HEK293 (cell line): ENCODE measurements at regions not wholly inside any gene's neighbourhood (a gene's known extent, or its start where the extent isn't known, plus 50 kb on each side); places are given as distances from the start of the nearest gene placed in this dataset.
"Not testable (repeated sequence)": the region's sequence is repeated elsewhere in the genome, so short reads cannot be mapped to it uniquely, and the experiment has no call there.

ENCODE experiments used
- CTCF ChIP-seq: fragments of 450-650 bp; formaldehyde crosslinking; IDR thresholded peaks from 2 replicates; pipeline ENCODE4 v1.5.1; 2016; ENCODE audit warnings: missing biosample characterization, missing genetic modification characterization
- HOXA7 ChIP-seq: sonication (generic); formaldehyde crosslinking; IDR thresholded peaks from 2 replicates; pipeline ENCODE4 v1.8.1; 2022; ENCODE audit warnings: missing genetic modification reagents, borderline replicate concordance
- MEIS1 ChIP-seq: sonication (generic); formaldehyde crosslinking; IDR thresholded peaks from 2 replicates; pipeline ENCODE4 v1.8.1; 2022; ENCODE audit warnings: missing genetic modification reagents, mild to moderate bottlenecking, borderline replicate concordance
- REST ChIP-seq: fragments of 450-650 bp; formaldehyde crosslinking; IDR thresholded peaks from 2 replicates; pipeline ENCODE4 v1.5.1; 2016; ENCODE audit warnings: missing biosample characterization, missing genetic modification characterization
- ZBTB1 ChIP-seq: fragments of 450-650 bp; formaldehyde crosslinking; IDR thresholded peaks from 2 replicates; pipeline ENCODE4 v1.5.1; 2016; ENCODE audit warnings: missing biosample characterization, missing genetic modification characterization
- ZBTB7A ChIP-seq: fragments of 450-650 bp; formaldehyde crosslinking; IDR thresholded peaks from 2 replicates; pipeline ENCODE4 v1.5.1; 2016; ENCODE audit warnings: low read depth, missing biosample characterization, missing genetic modification characterization
- ZNF184 ChIP-seq: fragments of 450-650 bp; IDR thresholded peaks from 2 replicates; pipeline ENCODE4 v1.5.1; 2018; ENCODE audit warnings: missing biosample characterization, mild to moderate bottlenecking, missing genetic modification characterization
- ZNF274 ChIP-seq, 2 experiments: fragments of 200-500 bp in 1 of 2; fragments of 450-650 bp in 1 of 2; sonication (Bioruptor generic) in 1 of 2; formaldehyde crosslinking in 1 of 2; IDR thresholded peaks; 2 replicates each; pipeline versions ENCODE4 v1.5.1 to v1.6.1; 2014 to 2016; ENCODE audit warnings: borderline replicate concordance in 1 of 2, inconsistent platforms in 1 of 2, low read length in 1 of 2, missing biosample characterization in 1 of 2, missing genetic modification characterization in 1 of 2
- ZNF335 ChIP-seq: fragments of 450-650 bp; formaldehyde crosslinking; conservative IDR thresholded peaks from 2 replicates; pipeline ENCODE4 v1.5.1; 2016; ENCODE audit warnings: missing biosample characterization, missing genetic modification characterization
- ZNF514 ChIP-seq: fragments of 450-650 bp; formaldehyde crosslinking; IDR thresholded peaks from 2 replicates; pipeline ENCODE4 v1.5.1; 2016; ENCODE audit warnings: missing biosample characterization, missing genetic modification characterization
- ZNF701 ChIP-seq: fragments of 450-650 bp; formaldehyde crosslinking; IDR thresholded peaks from 2 replicates; pipeline ENCODE4 v1.5.1; 2016; ENCODE audit warnings: missing biosample characterization, missing genetic modification characterization
- ZSCAN18 ChIP-seq: fragments of 450-650 bp; formaldehyde crosslinking; IDR thresholded peaks from 2 replicates; pipeline ENCODE4 v1.5.1; 2016; ENCODE audit warnings: missing biosample characterization, missing genetic modification characterization

GRCh38 chr7:65177041-65177440 lies 170.6 kb upstream of the ERV3-1 start:
- TF ChIP-seq REST (tag by site-specific recombination); ZNF184; ZNF274 (IDR thresholded peaks at IDR 0.05; ENCODE audit: low read length); ZNF274 (tag by site-specific recombination; IDR thresholded peaks at IDR 0.05; ENCODE audit: borderline replicate concordance); ZNF335 (tag by site-specific recombination); CTCF; MEIS1 (CRISPR knock-in tag); HOXA7 (CRISPR knock-in tag); ZSCAN18 (tag by site-specific recombination); ZBTB7A (tag by site-specific recombination); ZBTB1 (tag by site-specific recombination); ZNF514; ZNF701 (tag by site-specific recombination): not testable (repeated sequence)
